Ovary (tissue), 7 donors: ENCODE measurements at regions not wholly inside any gene's neighbourhood (a gene's known extent, or its start where the extent isn't known, plus 50 kb on each side); places are given as distances from the start of the nearest gene placed in this dataset.

Experiments used
- DNase-seq, 5 donors: peaks; one replicate each; pipeline ENCODE4 v3.0.0-alpha.2; 2019 to 2020
- H3K27ac ChIP-seq, 2 donors: fragments of 200-600 bp; one replicate each; pipeline versions ENCODE4 v1.5.1 to v1.8.0; 2019 to 2022
- H3K27me3 ChIP-seq: fragments of 200-600 bp; one replicate; pipeline ENCODE4 v1.8.0; 2022
- H3K36me3 ChIP-seq: fragments of 200-600 bp; sonication (generic); one replicate; pipeline ENCODE4 v1.5.1; 2019
- H3K4me1 ChIP-seq: one replicate; pipeline ENCODE4 v1.8.1; 2013; ENCODE audit warnings: mild to moderate bottlenecking, moderate library complexity; ENCODE audit not compliant: insufficient read depth
- H3K4me3 ChIP-seq: fragments of 200-600 bp; sonication (generic); one replicate; pipeline ENCODE4 v1.5.1; 2017
- H3K9me3 ChIP-seq, 2 donors: fragments of 200-600 bp in 1 of 2; sonication (generic) in 1 of 2; one replicate each; pipeline versions ENCODE4 v1.5.1 to v1.8.1; 2013 to 2019; ENCODE audit warnings: mild to moderate bottlenecking in 1 of 2, moderate library complexity in 1 of 2
- CTCF ChIP-seq, 3 donors: fragments of 450-650 bp in 2 of 3; fragments of 200-600 bp in 1 of 3; IDR thresholded peaks; one replicate each; pipeline versions ENCODE4 v1.5.1 to v1.8.0; 2016 to 2022; ENCODE audit warnings: antibody characterized with exemption in 3 of 3, mild to moderate bottlenecking in 1 of 3
- EP300 ChIP-seq: sonication (generic); formaldehyde crosslinking; IDR thresholded peaks from one replicate; pipeline ENCODE4 v1.6.1; 2017; ENCODE audit warnings: antibody characterized with exemption
- POLR2A ChIP-seq: fragments of 450-650 bp; IDR thresholded peaks from one replicate; pipeline ENCODE4 v1.6.1; 2017; ENCODE audit warnings: antibody characterized with exemption, mild to moderate bottlenecking, moderate library complexity
- WGBS, 3 donors: extraction: QIAGEN DNeasy Blood & Tissue Kit in 1 of 3; methylation state at CpG; one replicate each; pipeline versions ENCODE4 v1.1.5 to v1.1.7; 2013 to 2017; 5-methylcytosine and 5-hydroxymethylcytosine counted together
- intact Hi-C, 4 donors: fragments of 100-400 bp; cut with DNase I; formaldehyde crosslinking; loops; one replicate each; pipeline versions ENCODE4 v1.11.0 to v1.15.1; 2022 to 2023
- donor health status: DM: no; HTN: no; CAD: no; lungs with moderate emphysema.
- donor health status: DM: no; HTN: no; CAD: no.
- donor health status: Bipolar disorder and iron deficiency.
- donor health status: DM: no; HTN: no; CAD: no.
- donor health status: DM: yes; HTN: yes; CAD: no.

GRCh38 chr5:135239453-135240282 lies 159.4 kb downstream of the MACROH2A1 start:
- no peaks in the 10 kb centered on the region for H3K4me1 ChIP-seq
- intact Hi-C loops: no loop called here
- no peaks in the 10 kb centered on the region for H3K36me3 ChIP-seq
- 47 to 59% (median 57%) methylated on average over 11 of the region's 11 CpGs for WGBS, 3 donors
- no peaks in the 10 kb centered on the region for H3K9me3 ChIP-seq
- H3K27ac ChIP-seq: no peak overlapping the region
- no peak for TF ChIP-seq EP300
- TF ChIP-seq CTCF (IDR thresholded peaks at IDR 0.05): no peak
- no peak for TF ChIP-seq POLR2A
- H3K4me3 ChIP-seq: no peak overlapping the region
- peak in 2 of 5 donors; percentile 7 to 11 for DNase-seq
- no peaks in the 10 kb centered on the region for H3K27me3 ChIP-seq

GRCh38 chr5:135238622-135239452 lies 160.2 kb downstream of the MACROH2A1 start:
- H3K9me3 ChIP-seq: no peaks in the 10 kb centered on the region
- TF ChIP-seq EP300: no peak
- TF ChIP-seq CTCF (IDR thresholded peaks at IDR 0.05): no peak
- no peak for TF ChIP-seq POLR2A
- no peak overlapping the region for H3K27ac ChIP-seq
- 65 to 69% (median 66%) methylated on average over 11 of the region's 11 CpGs for WGBS, 3 donors
- H3K4me1 ChIP-seq: no peaks in the 10 kb centered on the region
- H3K27me3 ChIP-seq: no peaks in the 10 kb centered on the region
- intact Hi-C loops: no loop called here
- no peaks in the 10 kb centered on the region for H3K36me3 ChIP-seq
- DNase-seq: peak in 1 of 5 donors; percentile 8
- H3K4me3 ChIP-seq: no peak overlapping the region

GRCh38 chr5:135237748-135238103 lies 161.3 kb downstream of the MACROH2A1 start:
- Histone ChIP-seq H3K9me3 (no peaks in the 10 kb centered on the region), H3K27ac (no peak overlapping the region), H3K27me3 (no peaks in the 10 kb centered on the region), H3K36me3 (no peaks in the 10 kb centered on the region), H3K4me1 (no peaks in the 10 kb centered on the region), H3K4me3 (no peak overlapping the region)
- DNase-seq: no peak
- intact Hi-C loops: no loop called here
- WGBS, 3 donors: 85 to 88% (median 87%) methylated on average over 9 of the region's 9 CpGs
- no peak for TF ChIP-seq EP300
- no peak for TF ChIP-seq POLR2A
- TF ChIP-seq CTCF (IDR thresholded peaks at IDR 0.05): no peak

GRCh38 chr5:135236908-135237747 lies 161.9 kb downstream of the MACROH2A1 start:
- H3K9me3 ChIP-seq: no peaks in the 10 kb centered on the region
- peak in 4 of 5 donors; percentile 2 to 18 (median 8) for DNase-seq
- intact Hi-C loops: no loop called here
- WGBS, 3 donors: 66 to 71% (median 69%) methylated on average over 9 of the region's 9 CpGs
- TF ChIP-seq EP300: no peak
- H3K36me3 ChIP-seq: no peaks in the 10 kb centered on the region
- no peak overlapping the region for H3K27ac ChIP-seq
- no peaks in the 10 kb centered on the region for H3K27me3 ChIP-seq
- no peak overlapping the region for H3K4me3 ChIP-seq
- H3K4me1 ChIP-seq: no peaks in the 10 kb centered on the region
